ENCODE measurements at regions not wholly inside any gene's neighbourhood (a gene's known extent, or its start where the extent isn't known, plus 50 kb on each side); places are given as distances from the start of the nearest gene placed in this dataset.

DNA sequence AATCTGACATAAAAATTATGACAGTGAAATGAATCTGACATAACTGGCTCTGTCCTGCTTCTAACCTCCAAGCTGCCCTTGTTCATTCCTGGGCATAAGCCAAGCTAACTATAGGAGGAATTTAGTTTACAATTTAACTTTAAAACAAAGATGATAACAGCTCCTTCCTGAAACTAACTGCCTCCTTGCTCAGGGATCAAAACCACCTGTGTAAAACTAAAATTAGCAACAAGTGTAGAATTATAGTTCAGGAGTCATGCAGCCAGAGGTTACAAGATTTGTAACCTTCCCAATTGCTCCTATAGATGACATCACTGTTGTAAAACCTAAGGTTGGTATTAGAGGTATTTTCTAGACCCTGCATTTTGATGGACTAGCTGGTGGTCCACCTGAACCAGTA lies 256.4 kb upstream of the POM121L12 start:
- Mint-ChIP-seq H3K4me3 (no peak overlapping the region), H3K36me3 (ENCODE audit: low read depth) (no peaks in the 10 kb centered on the region), H3K27ac (no peak overlapping the region), H3K9me3 (peaks cover 16% of the 10 kb centered on the region), H3K4me1 (no peaks in the 10 kb centered on the region), H3K27me3 (no peaks in the 10 kb centered on the region)
- intact Hi-C loops (cut with micrococcal nuclease): loop anchor here (10.0 kb wide), 1 partner anchor 64 kb away; no protein-coding TSS in a partner anchor
- DNase-seq (no peak), ATAC-seq (ENCODE audit: low read depth) (no peak)
- CTCF ChIA-PET: no interaction called here
- no peak for TF ChIP-seq CTCF (IDR thresholded peaks at IDR 0.05)
- POLR2A ChIA-PET: no interaction called here

DNA sequence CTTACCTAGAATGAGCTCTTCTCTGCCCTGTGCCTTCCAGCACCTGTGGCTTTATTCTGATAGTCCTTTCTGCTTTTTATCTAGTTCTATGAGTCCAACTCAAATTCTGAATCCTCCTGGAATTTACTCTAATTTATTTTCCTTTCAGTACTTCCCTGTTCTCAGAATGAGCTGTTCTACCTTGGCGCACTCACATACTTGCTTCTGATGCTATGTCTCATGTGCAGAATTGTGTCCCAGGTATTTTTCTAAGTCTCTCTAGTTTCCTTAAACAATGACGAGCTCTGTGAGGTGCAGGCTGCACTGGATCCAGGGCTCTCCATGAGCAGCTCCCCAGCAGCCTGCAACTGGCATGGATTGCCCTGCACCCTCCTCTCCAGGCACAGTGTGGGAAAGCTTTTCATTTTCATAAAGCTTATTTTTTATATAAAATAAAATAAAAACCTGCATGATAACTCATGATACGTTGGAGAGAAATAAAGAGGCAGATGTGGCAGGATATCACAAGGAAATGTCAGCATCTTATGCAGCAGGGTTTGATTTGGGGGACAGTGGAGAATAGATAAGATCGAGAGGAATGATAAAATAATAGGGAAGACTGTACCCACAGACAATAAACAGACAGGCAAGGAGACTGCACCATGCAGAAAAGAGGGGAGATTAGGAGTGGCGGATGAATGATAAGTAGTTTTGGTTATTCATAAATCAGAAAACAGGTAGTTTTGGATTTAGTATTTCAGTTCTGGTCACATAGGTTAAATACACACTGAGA lies 258.2 kb upstream of the POM121L12 start:
- no peak for ATAC-seq (ENCODE audit: low read depth)
- no peaks in the 10 kb centered on the region for H3K27me3 Mint-ChIP-seq
- no peak for DNase-seq
- H3K36me3 Mint-ChIP-seq (ENCODE audit: low read depth): no peaks in the 10 kb centered on the region
- H3K4me3 Mint-ChIP-seq: no peak overlapping the region
- ChIA-PET CTCF (no interaction called here), POLR2A (no interaction called here)
- intact Hi-C loops (cut with micrococcal nuclease): loop anchor here (10.0 kb wide), 1 partner anchor 62 kb away; no protein-coding TSS in a partner anchor
- H3K9me3 Mint-ChIP-seq: peaks cover 11% of the 10 kb centered on the region
- no peak overlapping the region for H3K27ac Mint-ChIP-seq
- no peaks in the 10 kb centered on the region for H3K4me1 Mint-ChIP-seq
- TF ChIP-seq CTCF (IDR thresholded peaks at IDR 0.05): no peak

DNA sequence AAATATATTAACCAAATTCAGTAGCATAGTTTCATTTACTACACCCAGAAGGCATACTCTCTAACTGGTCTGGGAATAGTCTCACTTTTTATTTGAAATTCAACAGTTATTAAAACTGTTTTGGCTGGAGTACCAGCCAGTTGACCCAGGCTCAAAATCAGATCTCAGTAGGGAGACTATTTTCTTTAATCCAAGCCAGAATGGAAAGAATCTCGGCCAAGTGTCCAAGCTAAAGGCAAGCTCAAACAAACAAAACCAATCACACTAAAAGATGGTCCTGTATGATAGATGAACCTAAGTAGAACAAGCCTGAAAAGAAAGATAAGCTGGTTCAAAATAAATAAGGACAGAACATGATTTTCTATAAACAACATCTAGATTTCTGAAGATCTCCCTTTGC lies 259.6 kb upstream of the POM121L12 start:
- H3K27me3 Mint-ChIP-seq: no peaks in the 10 kb centered on the region
- no peak for TF ChIP-seq CTCF (IDR thresholded peaks at IDR 0.05)
- no peaks in the 10 kb centered on the region for H3K4me1 Mint-ChIP-seq
- H3K36me3 Mint-ChIP-seq (ENCODE audit: low read depth): no peaks in the 10 kb centered on the region
- ATAC-seq (ENCODE audit: low read depth): no peak
- DNase-seq: no peak
- no peak overlapping the region for H3K27ac Mint-ChIP-seq
- intact Hi-C loops (cut with micrococcal nuclease): loop anchor here (10.0 kb wide), 1 partner anchor 61 kb away; no protein-coding TSS in a partner anchor
- POLR2A ChIA-PET: no interaction called here
- peaks cover 15% of the 10 kb centered on the region for H3K9me3 Mint-ChIP-seq
- CTCF ChIA-PET: no interaction called here
- no peak overlapping the region for H3K4me3 Mint-ChIP-seq

DNA sequence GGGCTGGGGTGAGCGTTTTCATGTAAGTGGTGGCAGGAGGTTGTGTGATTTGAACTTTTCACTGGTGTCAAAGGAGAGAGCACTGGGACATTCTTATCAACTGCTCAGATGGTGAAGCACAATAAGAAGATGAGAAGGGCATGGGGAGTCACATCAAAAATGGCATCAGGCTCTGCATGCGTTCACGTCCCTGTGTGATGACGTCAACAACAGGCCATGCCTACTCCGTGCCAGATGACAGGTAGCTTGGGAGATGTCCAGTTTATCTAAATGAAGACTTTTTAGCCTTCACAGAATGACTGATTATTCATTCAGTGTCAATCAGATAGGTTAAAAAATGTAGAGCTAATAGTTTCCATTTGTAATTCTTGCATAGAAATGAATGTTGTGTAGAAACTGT lies 264.3 kb upstream of the POM121L12 start:
- H3K9me3 Mint-ChIP-seq: peaks cover 4% of the 10 kb centered on the region
- TF ChIP-seq CTCF (IDR thresholded peaks at IDR 0.05): no peak
- no peak overlapping the region for H3K4me3 Mint-ChIP-seq
- ATAC-seq (ENCODE audit: low read depth): no peak
- no peak overlapping the region for H3K27ac Mint-ChIP-seq
- DNase-seq: no peak
- no peaks in the 10 kb centered on the region for H3K36me3 Mint-ChIP-seq (ENCODE audit: low read depth)
- ChIA-PET POLR2A (no interaction called here), CTCF (no interaction called here)
- no peaks in the 10 kb centered on the region for H3K27me3 Mint-ChIP-seq
- no peaks in the 10 kb centered on the region for H3K4me1 Mint-ChIP-seq
- intact Hi-C loops (cut with micrococcal nuclease): loop anchor here (10.0 kb wide), 1 partner anchor 56 kb away; no protein-coding TSS in a partner anchor

GRCh38 chr7:52764492-52765169 lies 270.8 kb upstream of the POM121L12 start:
- Mint-ChIP-seq H3K27ac (no peak overlapping the region), H3K36me3 (ENCODE audit: low read depth) (no peaks in the 10 kb centered on the region), H3K4me1 (no peaks in the 10 kb centered on the region), H3K4me3 (no peak overlapping the region), H3K27me3 (no peaks in the 10 kb centered on the region), H3K9me3 (peaks cover 7% of the 10 kb centered on the region)
- no peak for TF ChIP-seq CTCF (IDR thresholded peaks at IDR 0.05)
- ChIA-PET CTCF (no interaction called here), POLR2A (no interaction called here)
- intact Hi-C loops (cut with micrococcal nuclease): no loop called here
- no peak for DNase-seq
- no peak for ATAC-seq (ENCODE audit: low read depth)

All from activated B cell treated with CpG ODN at 0.5 μM for 24 hours (primary cell).